ENCODE measurements at regions not wholly inside any gene's neighbourhood (a gene's known extent, or its start where the extent isn't known, plus 50 kb on each side); places are given as distances from the start of the nearest gene placed in this dataset.

GRCh38 chr3:30102356-30102755 is 504.0 kb upstream of the TGFBR2 start:
- H3K36me3 ChIP-seq: no peaks in the 10 kb centered on the region
- H3K27ac ChIP-seq: no peak overlapping the region
- TF ChIP-seq, protein P1, sequence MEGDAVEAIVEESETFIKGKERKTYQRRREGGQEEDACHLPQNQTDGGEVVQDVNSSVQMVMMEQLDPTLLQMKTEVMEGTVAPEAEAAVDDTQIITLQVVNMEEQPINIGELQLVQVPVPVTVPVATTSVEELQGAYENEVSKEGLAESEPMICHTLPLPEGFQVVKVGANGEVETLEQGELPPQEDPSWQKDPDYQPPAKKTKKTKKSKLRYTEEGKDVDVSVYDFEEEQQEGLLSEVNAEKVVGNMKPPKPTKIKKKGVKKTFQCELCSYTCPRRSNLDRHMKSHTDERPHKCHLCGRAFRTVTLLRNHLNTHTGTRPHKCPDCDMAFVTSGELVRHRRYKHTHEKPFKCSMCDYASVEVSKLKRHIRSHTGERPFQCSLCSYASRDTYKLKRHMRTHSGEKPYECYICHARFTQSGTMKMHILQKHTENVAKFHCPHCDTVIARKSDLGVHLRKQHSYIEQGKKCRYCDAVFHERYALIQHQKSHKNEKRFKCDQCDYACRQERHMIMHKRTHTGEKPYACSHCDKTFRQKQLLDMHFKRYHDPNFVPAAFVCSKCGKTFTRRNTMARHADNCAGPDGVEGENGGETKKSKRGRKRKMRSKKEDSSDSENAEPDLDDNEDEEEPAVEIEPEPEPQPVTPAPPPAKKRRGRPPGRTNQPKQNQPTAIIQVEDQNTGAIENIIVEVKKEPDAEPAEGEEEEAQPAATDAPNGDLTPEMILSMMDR (IDR thresholded peaks at IDR 0.05): no peak
- H3K4me3 ChIP-seq: no peak overlapping the region
- intact Hi-C loops (cut with DNase I; ENCODE audit: low total_unique reads): no loop called here
- DNase-seq: no peak
- H3K9me3 ChIP-seq: no peaks in the 10 kb centered on the region
- H3K4me1 ChIP-seq: no peaks in the 10 kb centered on the region
- H3K27me3 ChIP-seq: no peaks in the 10 kb centered on the region

- TF ChIP-seq, protein P1 (IDR thresholded peaks at IDR 0.05): no peak
- intact Hi-C loops (cut with DNase I; ENCODE audit: low total_unique reads): no loop called here
- Histone ChIP-seq H3K4me1 (no peaks in the 10 kb centered on the region), H3K27me3 (no peaks in the 10 kb centered on the region), H3K27ac (no peak overlapping the region), H3K36me3 (no peaks in the 10 kb centered on the region), H3K4me3 (no peak overlapping the region), H3K9me3 (no peaks in the 10 kb centered on the region)
- no peak for DNase-seq
Measured at GRCh38 chr3:30103186-30103585, 503.2 kb upstream of the TGFBR2 start.

DNA sequence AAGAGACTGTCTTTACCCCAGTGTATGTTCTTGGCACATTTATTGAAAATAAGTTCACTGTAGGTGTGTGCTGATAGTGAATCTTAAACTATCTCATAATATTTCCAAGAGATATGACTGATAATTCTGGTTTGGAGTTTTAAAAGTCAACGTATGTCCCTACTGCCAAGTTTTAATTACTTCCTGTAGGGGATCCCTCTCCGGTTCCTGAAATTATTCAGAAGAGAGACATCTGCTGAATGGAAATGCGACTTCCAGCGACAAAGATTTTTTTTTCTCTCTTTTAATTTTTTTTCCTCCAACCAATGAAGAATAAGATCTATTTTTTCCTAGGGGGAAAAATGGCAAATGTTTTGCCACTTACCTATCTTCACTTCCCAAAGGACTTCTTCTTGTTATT is 498.9 kb upstream of the TGFBR2 start:
- Histone ChIP-seq H3K36me3 (no peaks in the 10 kb centered on the region), H3K27ac (no peak overlapping the region), H3K4me3 (no peak overlapping the region), H3K9me3 (no peaks in the 10 kb centered on the region), H3K27me3 (no peaks in the 10 kb centered on the region), H3K4me1 (no peaks in the 10 kb centered on the region)
- intact Hi-C loops (cut with DNase I; ENCODE audit: low total_unique reads): no loop called here
- TF ChIP-seq, protein P1 (IDR thresholded peaks at IDR 0.05): no peak
- no peak for DNase-seq

- H3K27me3 ChIP-seq: no peaks in the 10 kb centered on the region
- H3K9me3 ChIP-seq: no peaks in the 10 kb centered on the region
- peaks cover 0 to 10% (median 2%) of the 10 kb centered on the region in 4 donors for H3K4me1 ChIP-seq
- TF ChIP-seq, protein P1 (IDR thresholded peaks at IDR 0.05): no peak
- intact Hi-C loops (cut with DNase I; ENCODE audit: low total_unique reads): no loop called here
- no peak for DNase-seq
- no peaks in the 10 kb centered on the region for H3K36me3 ChIP-seq
- H3K27ac ChIP-seq: no peak overlapping the region
- H3K4me3 ChIP-seq: no peak overlapping the region
Measured at GRCh38 chr3:30112411-30112810, 494.0 kb upstream of the TGFBR2 start.

DNA sequence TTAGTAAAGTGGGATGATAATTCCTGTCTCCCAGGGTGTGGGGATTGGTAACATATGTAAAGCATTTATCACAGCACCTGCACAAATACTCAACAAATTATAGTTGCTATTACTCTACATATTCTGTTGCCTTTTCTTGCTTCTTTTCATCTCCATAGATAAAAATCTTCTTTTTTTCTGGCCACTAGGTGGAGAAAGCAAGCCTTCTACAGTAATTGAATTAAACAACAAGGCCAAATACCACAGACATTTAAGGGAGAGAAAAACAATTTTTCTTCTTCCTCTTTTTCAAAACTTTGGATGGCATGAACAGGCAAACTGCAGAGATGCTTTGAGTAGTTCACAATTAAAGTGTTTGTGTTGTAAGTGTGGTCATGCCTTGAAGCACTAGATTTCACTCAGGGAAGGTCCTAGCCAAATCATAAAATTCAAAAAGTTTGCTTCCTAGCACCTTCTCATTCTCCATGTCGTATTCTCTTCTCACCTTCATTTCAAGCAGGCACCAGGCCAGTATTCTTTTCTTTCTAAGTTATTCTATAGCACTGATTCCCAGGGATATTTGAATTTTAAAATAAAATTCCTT is 493.4 kb upstream of the TGFBR2 start:
- H3K27me3 ChIP-seq: no peaks in the 10 kb centered on the region
- H3K4me3 ChIP-seq: no peak overlapping the region
- intact Hi-C loops (cut with DNase I; ENCODE audit: low total_unique reads): no loop called here
- no peaks in the 10 kb centered on the region for H3K9me3 ChIP-seq
- TF ChIP-seq, protein P1 (IDR thresholded peaks at IDR 0.05): peak; percentile 62 to 77
- no peak overlapping the region for H3K27ac ChIP-seq
- no peak for DNase-seq
- no peaks in the 10 kb centered on the region for H3K36me3 ChIP-seq
- peaks cover 0 to 10% (median 2%) of the 10 kb centered on the region in 4 donors for H3K4me1 ChIP-seq

- H3K4me3 ChIP-seq: no peak overlapping the region
- no peaks in the 10 kb centered on the region for H3K27me3 ChIP-seq
- H3K9me3 ChIP-seq: no peaks in the 10 kb centered on the region
- peaks cover 0 to 10% (median 2%) of the 10 kb centered on the region in 4 donors for H3K4me1 ChIP-seq
- TF ChIP-seq, protein P1 (IDR thresholded peaks at IDR 0.05): no peak
- no peak for DNase-seq
- intact Hi-C loops (cut with DNase I; ENCODE audit: low total_unique reads): no loop called here
- no peak overlapping the region for H3K27ac ChIP-seq
- H3K36me3 ChIP-seq: no peaks in the 10 kb centered on the region
Measured at GRCh38 chr3:30113906-30114305, 492.5 kb upstream of the TGFBR2 start.

All from tibial artery (tissue), 4 donors.